Keratinocyte (primary cell): ENCODE measurements at regions not wholly inside any gene's neighbourhood (a gene's known extent, or its start where the extent isn't known, plus 50 kb on each side); places are given as distances from the start of the nearest gene placed in this dataset.

ENCODE experiments used
- DNase-seq: peaks from one replicate; pipeline ENCODE4 v3.0.0-alpha.2; 2011; ENCODE audit warnings: low read depth, missing footprints, low spot score
- FAIRE-seq: peaks from 2 replicates; lab custom pipeline; 2011; peaks lifted over from hg19 to GRCh38; lab: Jason Lieb, UNC
- H2AFZ ChIP-seq: 2 replicates; pipeline ENCODE4 v1.6.0; 2012; ENCODE audit warnings: low read length, control low read depth, inconsistent platforms; ENCODE audit not compliant: control insufficient read depth
- H3K27ac ChIP-seq: 2 replicates; pipeline ENCODE4 v1.5.1; 2011; ENCODE audit warnings: low read length; ENCODE audit not compliant: control insufficient read depth, insufficient read depth
- H3K27me3 ChIP-seq: 3 replicates; pipeline ENCODE4 v1.6.0; 2011; ENCODE audit warnings: low read length; ENCODE audit not compliant: control insufficient read depth, insufficient read depth; ENCODE audit errors: extremely low read depth
- H3K36me3 ChIP-seq, 2 experiments: 2 replicates in 1 of 2; 3 replicates in 1 of 2; pipeline ENCODE4 v1.5.1; 2011; ENCODE audit warnings: low read length in 2 of 2, mild to moderate bottlenecking in 1 of 2; ENCODE audit not compliant: control insufficient read depth in 2 of 2, insufficient read depth in 2 of 2; ENCODE audit errors: extremely low read depth in 1 of 2
- H3K4me1 ChIP-seq: 3 replicates; pipeline ENCODE4 v1.5.1; 2011; ENCODE audit warnings: low read length; ENCODE audit not compliant: control insufficient read depth, insufficient read depth; ENCODE audit errors: extremely low read depth
- H3K4me2 ChIP-seq: 3 replicates; pipeline ENCODE4 v1.6.0; 2011; ENCODE audit warnings: low read depth, low read length; ENCODE audit not compliant: control insufficient read depth, insufficient read depth; ENCODE audit errors: extremely low read depth
- H3K4me3 ChIP-seq, 3 experiments: fragments of 200-600 bp in 1 of 3; sonication (generic) in 1 of 3; 2 replicates in 2 of 3; 3 replicates in 1 of 3; pipeline ENCODE4 v1.5.1; 2011 to 2016; ENCODE audit warnings: low read length in 3 of 3, mild to moderate bottlenecking in 3 of 3, control low read depth in 2 of 3, inconsistent platforms in 1 of 3, low read depth in 1 of 3, mixed read lengths in 1 of 3, mixed run types in 1 of 3, moderate library complexity in 1 of 3; ENCODE audit not compliant: control insufficient read depth in 2 of 3, insufficient read depth in 2 of 3; ENCODE audit errors: extremely low read depth in 1 of 3
- H3K79me2 ChIP-seq: 2 replicates; pipeline ENCODE4 v1.6.0; 2012; ENCODE audit warnings: low read length; ENCODE audit not compliant: control insufficient read depth, insufficient read depth
- H3K9ac ChIP-seq: 3 replicates; pipeline ENCODE4 v1.6.0; 2011; ENCODE audit warnings: low read length; ENCODE audit not compliant: control insufficient read depth, insufficient read depth; ENCODE audit errors: extremely low read depth
- H3K9me1 ChIP-seq: 3 replicates; pipeline ENCODE4 v1.6.0; 2011; ENCODE audit warnings: low read length; ENCODE audit not compliant: control insufficient read depth, insufficient read depth; ENCODE audit errors: extremely low read depth
- H3K9me3 ChIP-seq: 2 replicates; pipeline ENCODE4 v1.5.1; 2012; ENCODE audit warnings: low read depth, low read length; ENCODE audit not compliant: control insufficient read depth
- H4K20me1 ChIP-seq: 3 replicates; pipeline ENCODE4 v1.6.0; 2011; ENCODE audit warnings: low read length; ENCODE audit not compliant: control insufficient read depth, insufficient read depth; ENCODE audit errors: extremely low read depth
- CTCF ChIP-seq, 3 experiments: IDR thresholded peaks in 1 of 3; conservative IDR thresholded peaks in 1 of 3; optimal IDR thresholded peaks in 1 of 3; 2 replicates in 2 of 3; 3 replicates in 1 of 3; pipeline versions ENCODE3 to v1.5.1; 2011; ENCODE audit warnings: low read length in 3 of 3, mild to moderate bottlenecking in 3 of 3, moderate library complexity in 2 of 3, control low read depth in 1 of 3, inconsistent platforms in 1 of 3; ENCODE audit not compliant: insufficient read depth in 2 of 3; ENCODE audit errors: extremely low read depth in 1 of 3
- EZH2 ChIP-seq: IDR thresholded peaks from one replicate; pipeline ENCODE4 v1.6.1; 2012; ENCODE audit warnings: inconsistent platforms, mild to moderate bottlenecking, low read length, moderate library complexity
- dilution Hi-C: fragments of 300-500 bp; cut with MboI; formaldehyde crosslinking; loops from one replicate; pipeline ENCODE4 v1.7.0; 2020; ENCODE audit warnings: low sequenced_read_pairs; ENCODE audit not compliant: extremely low pct_ligation_motif_present

- H3K9me3 ChIP-seq, result no peaks in the 10 kb centered on the region
- H3K4me2 ChIP-seq, result no peak overlapping the region
- FAIRE-seq (no peak), DNase-seq (no peak)
- H2AFZ ChIP-seq, result no peak overlapping the region
- H3K4me1 ChIP-seq, result no peaks in the 10 kb centered on the region
- no peaks in the 10 kb centered on the region for H4K20me1 ChIP-seq
- H3K9me1 ChIP-seq, result no peaks in the 10 kb centered on the region
- H3K27ac ChIP-seq, result no peak overlapping the region
- TF ChIP-seq CTCF (optimal IDR thresholded peaks at IDR 0.05 in 1 of 3, IDR thresholded peaks at IDR 0.05 in 1 of 3, conservative IDR thresholded peaks at IDR 0.05 in 1 of 3; ENCODE audit: extremely low read depth in 1 of 3, insufficient read depth in 2 of 3, low read length in 3 of 3), result peak in 2 of 3 experiments; percentile 20 to 46
- no peak for TF ChIP-seq EZH2
- dilution Hi-C loops, result no loop called here
- no peak overlapping the region for H3K4me3 ChIP-seq
- H3K79me2 ChIP-seq, result no peaks in the 10 kb centered on the region
- H3K9ac ChIP-seq, result no peak overlapping the region
- no peaks in the 10 kb centered on the region for H3K27me3 ChIP-seq
- no peaks in the 10 kb centered on the region for H3K36me3 ChIP-seq
Measured at GRCh38 chr13:81957121-81957520, 1616.2 kb upstream of the SPRY2 start.

- dilution Hi-C loops, result no loop called here
- Histone ChIP-seq H3K4me3 (no peak overlapping the region), H3K9me3 (no peaks in the 10 kb centered on the region), H3K9ac (no peak overlapping the region), H2AFZ (no peak overlapping the region), H3K79me2 (no peaks in the 10 kb centered on the region), H3K27me3 (no peaks in the 10 kb centered on the region), H4K20me1 (no peaks in the 10 kb centered on the region), H3K9me1 (no peaks in the 10 kb centered on the region), H3K4me1 (no peaks in the 10 kb centered on the region), H3K27ac (no peak overlapping the region), H3K36me3 (no peaks in the 10 kb centered on the region), H3K4me2 (no peak overlapping the region)
- no peak for DNase-seq
- TF ChIP-seq CTCF (optimal IDR thresholded peaks at IDR 0.05 in 1 of 3, IDR thresholded peaks at IDR 0.05 in 1 of 3, conservative IDR thresholded peaks at IDR 0.05 in 1 of 3; ENCODE audit: extremely low read depth in 1 of 3, insufficient read depth in 2 of 3, low read length in 3 of 3) (peak in 2 of 3 experiments; percentile 34 to 54), EZH2 (no peak)
- FAIRE-seq, result no peak
Measured at GRCh38 chr13:81929988-81930387, 1589.1 kb upstream of the SPRY2 start.
